ENCODE measurements at regions not wholly inside any gene's neighbourhood (a gene's known extent, or its start where the extent isn't known, plus 50 kb on each side); places are given as distances from the start of the nearest gene placed in this dataset.

DNA sequence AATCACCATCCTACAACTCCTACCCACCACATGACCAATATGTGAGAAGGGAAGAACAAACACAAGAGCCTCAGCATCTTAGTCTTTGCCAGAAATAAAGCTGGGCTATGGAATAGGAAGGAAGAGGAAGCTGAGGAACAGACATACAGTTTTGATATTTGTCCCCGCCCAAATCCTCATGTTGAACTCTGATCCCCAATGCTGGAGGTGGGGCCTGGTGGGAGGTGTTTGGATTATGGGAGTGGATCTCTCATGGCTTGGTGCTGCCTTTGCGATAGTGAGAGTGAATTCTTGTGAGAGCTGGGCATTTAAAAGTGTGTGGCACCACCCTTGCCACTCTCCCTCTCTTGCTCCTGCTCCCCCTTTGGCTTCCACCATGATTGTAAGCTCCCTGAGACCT lies 52.4 kb upstream of the NLK start:
- FAIRE-seq = no peak
- 40% methylated on average over 2 of the region's 2 CpGs for WGBS (ENCODE audit: missing lambda C conversion rate)

DNA sequence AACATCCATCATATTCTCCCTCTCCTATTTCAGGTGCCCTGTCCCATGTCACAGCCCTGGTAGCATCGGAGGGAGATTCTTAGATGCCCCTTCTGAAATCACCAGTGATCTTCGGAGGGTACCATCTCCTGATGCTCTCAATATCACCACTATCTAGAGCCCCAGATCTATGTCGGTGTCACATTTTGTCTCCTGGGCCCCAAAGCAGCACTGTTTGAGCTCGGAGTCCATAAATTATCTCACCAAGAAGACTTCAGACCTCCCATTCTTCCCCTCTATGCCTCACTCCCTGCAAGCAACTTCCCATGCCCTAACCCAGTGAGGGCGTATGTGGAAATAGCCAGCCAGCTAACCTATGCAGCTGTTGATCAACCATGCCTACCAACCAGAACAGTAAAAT lies 51.5 kb upstream of the NLK start:
- Histone ChIP-seq H3K4me2 (no peak overlapping the region), H3K27ac (no peak overlapping the region), H3K4me3 (no peak overlapping the region), H3K9me3 (no peaks in the 10 kb centered on the region), H3K4me1 (no peaks in the 10 kb centered on the region)
- ATAC-seq (no peak), FAIRE-seq (no peak), DNase-seq (ENCODE audit: low read depth in 1 of 2, low spot score in 1 of 2) (no peak)
- CTCF ChIA-PET = no interaction called here
- POLR2A ChIA-PET = no interaction called here
- TF ChIP-seq FOSB (CRISPR knock-in tag; IDR thresholded peaks at IDR 0.05) = no peak
- TF ChIP-seq, protein P1, sequence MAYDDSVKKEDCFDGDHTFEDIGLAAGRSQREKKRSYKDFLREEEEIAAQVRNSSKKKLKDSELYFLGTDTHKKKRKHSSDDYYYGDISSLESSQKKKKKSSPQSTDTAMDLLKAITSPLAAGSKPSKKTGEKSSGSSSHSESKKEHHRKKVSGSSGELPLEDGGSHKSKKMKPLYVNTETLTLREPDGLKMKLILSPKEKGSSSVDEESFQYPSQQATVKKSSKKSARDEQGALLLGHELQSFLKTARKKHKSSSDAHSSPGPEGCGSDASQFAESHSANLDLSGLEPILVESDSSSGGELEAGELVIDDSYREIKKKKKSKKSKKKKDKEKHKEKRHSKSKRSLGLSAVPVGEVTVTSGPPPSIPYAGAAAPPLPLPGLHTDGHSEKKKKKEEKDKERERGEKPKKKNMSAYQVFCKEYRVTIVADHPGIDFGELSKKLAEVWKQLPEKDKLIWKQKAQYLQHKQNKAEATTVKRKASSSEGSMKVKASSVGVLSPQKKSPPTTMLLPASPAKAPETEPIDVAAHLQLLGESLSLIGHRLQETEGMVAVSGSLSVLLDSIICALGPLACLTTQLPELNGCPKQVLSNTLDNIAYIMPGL (CRISPR knock-in tag; IDR thresholded peaks at IDR 0.05; ENCODE audit: borderline replicate concordance) = no peak
- no peak for TF ChIP-seq RAD21 (conservative IDR thresholded peaks at IDR 0.05 in 1 of 2, IDR thresholded peaks at IDR 0.05 in 1 of 2)
- no peak for TF ChIP-seq HDAC2 (IDR thresholded peaks at IDR 0.05)
- no peak for TF ChIP-seq TFCP2L1 (CRISPR knock-in tag; IDR thresholded peaks at IDR 0.05)
- TF ChIP-seq TP53 (CRISPR knock-in tag; IDR thresholded peaks at IDR 0.05) = no peak
- TF ChIP-seq HEYL (CRISPR knock-in tag; IDR thresholded peaks at IDR 0.05) = no peak
- TF ChIP-seq ESRRA (IDR thresholded peaks at IDR 0.05; ENCODE audit: borderline replicate concordance, low read length) = no peak
- no peak for TF ChIP-seq JUNB (IDR thresholded peaks at IDR 0.05)
- TF ChIP-seq JUN (IDR thresholded peaks at IDR 0.05) = no peak
- TF ChIP-seq POLR2AphosphoS2 (conservative IDR thresholded peaks at IDR 0.05; ENCODE audit: low read length) = no peak
- no peak for TF ChIP-seq HOXB5 (CRISPR knock-in tag; IDR thresholded peaks at IDR 0.05)
- no peak for TF ChIP-seq MYC (IDR thresholded peaks at IDR 0.05; ENCODE audit: borderline replicate concordance, low read length)
- TF ChIP-seq CBX8 (IDR thresholded peaks at IDR 0.05) = no peak
- TF ChIP-seq, protein P2, sequence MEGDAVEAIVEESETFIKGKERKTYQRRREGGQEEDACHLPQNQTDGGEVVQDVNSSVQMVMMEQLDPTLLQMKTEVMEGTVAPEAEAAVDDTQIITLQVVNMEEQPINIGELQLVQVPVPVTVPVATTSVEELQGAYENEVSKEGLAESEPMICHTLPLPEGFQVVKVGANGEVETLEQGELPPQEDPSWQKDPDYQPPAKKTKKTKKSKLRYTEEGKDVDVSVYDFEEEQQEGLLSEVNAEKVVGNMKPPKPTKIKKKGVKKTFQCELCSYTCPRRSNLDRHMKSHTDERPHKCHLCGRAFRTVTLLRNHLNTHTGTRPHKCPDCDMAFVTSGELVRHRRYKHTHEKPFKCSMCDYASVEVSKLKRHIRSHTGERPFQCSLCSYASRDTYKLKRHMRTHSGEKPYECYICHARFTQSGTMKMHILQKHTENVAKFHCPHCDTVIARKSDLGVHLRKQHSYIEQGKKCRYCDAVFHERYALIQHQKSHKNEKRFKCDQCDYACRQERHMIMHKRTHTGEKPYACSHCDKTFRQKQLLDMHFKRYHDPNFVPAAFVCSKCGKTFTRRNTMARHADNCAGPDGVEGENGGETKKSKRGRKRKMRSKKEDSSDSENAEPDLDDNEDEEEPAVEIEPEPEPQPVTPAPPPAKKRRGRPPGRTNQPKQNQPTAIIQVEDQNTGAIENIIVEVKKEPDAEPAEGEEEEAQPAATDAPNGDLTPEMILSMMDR (IDR thresholded peaks at IDR 0.05) = no peak
- WGBS (ENCODE audit: missing lambda C conversion rate) = 44% methylated on average over 5 of the region's 5 CpGs

More for the DNA sequence above, 52.4 kb upstream of the NLK start:
- Histone ChIP-seq H3K4me1 (no peaks in the 10 kb centered on the region), H3K9me3 (no peaks in the 10 kb centered on the region), H3K27ac (no peak overlapping the region), H3K4me3 (no peak overlapping the region), H3K4me2 (no peak overlapping the region)
- ChIA-PET POLR2A (no interaction called here), CTCF (interaction anchor here (1.4 kb wide), 1 partner anchor 56 kb away, joined by 3 read pairs; no protein-coding TSS in a partner anchor)
- no peak for DNase-seq (ENCODE audit: low read depth in 1 of 2, low spot score in 1 of 2)
- no peak for TF ChIP-seq JUNB (IDR thresholded peaks at IDR 0.05)
- TF ChIP-seq ZSCAN20 (CRISPR knock-in tag; IDR thresholded peaks at IDR 0.05) = no peak
- no peak for TF ChIP-seq RARB (CRISPR knock-in tag; IDR thresholded peaks at IDR 0.05)
- TF ChIP-seq, protein P3, sequence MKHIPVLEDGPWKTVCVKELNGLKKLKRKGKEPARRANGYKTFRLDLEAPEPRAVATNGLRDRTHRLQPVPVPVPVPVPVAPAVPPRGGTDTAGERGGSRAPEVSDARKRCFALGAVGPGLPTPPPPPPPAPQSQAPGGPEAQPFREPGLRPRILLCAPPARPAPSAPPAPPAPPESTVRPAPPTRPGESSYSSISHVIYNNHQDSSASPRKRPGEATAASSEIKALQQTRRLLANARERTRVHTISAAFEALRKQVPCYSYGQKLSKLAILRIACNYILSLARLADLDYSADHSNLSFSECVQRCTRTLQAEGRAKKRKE (CRISPR knock-in tag; IDR thresholded peaks at IDR 0.05; ENCODE audit: low read depth) = no peak
- TF ChIP-seq, protein P4, sequence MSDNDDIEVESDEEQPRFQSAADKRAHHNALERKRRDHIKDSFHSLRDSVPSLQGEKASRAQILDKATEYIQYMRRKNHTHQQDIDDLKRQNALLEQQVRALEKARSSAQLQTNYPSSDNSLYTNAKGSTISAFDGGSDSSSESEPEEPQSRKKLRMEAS (IDR thresholded peaks at IDR 0.05) = no peak
- no peak for TF ChIP-seq GATA3 (IDR thresholded peaks at IDR 0.05; ENCODE audit: borderline replicate concordance)
- TF ChIP-seq HOXB5 (CRISPR knock-in tag; IDR thresholded peaks at IDR 0.05) = no peak
- no peak for TF ChIP-seq CHD2 (IDR thresholded peaks at IDR 0.05; ENCODE audit: low read length, partially characterized antibody)
- no peak for TF ChIP-seq FOSL2 (IDR thresholded peaks at IDR 0.05)
- no peak for TF ChIP-seq FOSL2 (CRISPR knock-in tag; IDR thresholded peaks at IDR 0.05)
- no peak for TF ChIP-seq TP53 (CRISPR knock-in tag; IDR thresholded peaks at IDR 0.05)
- no peak for TF ChIP-seq PHF8 (IDR thresholded peaks at IDR 0.05; ENCODE audit: borderline replicate concordance, low read depth)
- TF ChIP-seq, protein P5, sequence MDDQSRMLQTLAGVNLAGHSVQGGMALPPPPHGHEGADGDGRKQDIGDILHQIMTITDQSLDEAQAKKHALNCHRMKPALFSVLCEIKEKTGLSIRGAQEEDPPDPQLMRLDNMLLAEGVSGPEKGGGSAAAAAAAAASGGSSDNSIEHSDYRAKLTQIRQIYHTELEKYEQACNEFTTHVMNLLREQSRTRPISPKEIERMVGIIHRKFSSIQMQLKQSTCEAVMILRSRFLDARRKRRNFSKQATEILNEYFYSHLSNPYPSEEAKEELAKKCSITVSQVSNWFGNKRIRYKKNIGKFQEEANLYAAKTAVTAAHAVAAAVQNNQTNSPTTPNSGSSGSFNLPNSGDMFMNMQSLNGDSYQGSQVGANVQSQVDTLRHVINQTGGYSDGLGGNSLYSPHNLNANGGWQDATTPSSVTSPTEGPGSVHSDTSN (IDR thresholded peaks at IDR 0.05) = no peak
- no peak for ATAC-seq
